SK-N-MC (cell line): ENCODE measurements at regions not wholly inside any gene's neighbourhood (a gene's known extent, or its start where the extent isn't known, plus 50 kb on each side); places are given as distances from the start of the nearest gene placed in this dataset.

Experiments used
- DNase-seq: peaks from one replicate; pipeline ENCODE4 v3.0.0-alpha.2; 2011; ENCODE audit warnings: low read depth, low spot score
- H3K27ac ChIP-seq: fragments of 200-600 bp; sonication (generic); 2 replicates; pipeline ENCODE4 v1.5.1; 2016; ENCODE audit warnings: mixed run types
- H3K36me3 ChIP-seq: fragments of 200-600 bp; sonication (generic); 2 replicates; pipeline ENCODE4 v1.6.1; 2017; ENCODE audit warnings: antibody characterized with exemption, low read length, mixed read lengths; ENCODE audit not compliant: insufficient read depth
- H3K4me3 ChIP-seq: fragments of 200-600 bp; sonication (generic); 2 replicates; pipeline ENCODE4 v1.5.1; 2016
- H3K9ac ChIP-seq: fragments of 200-600 bp; sonication (generic); 2 replicates; pipeline ENCODE4 v1.8.0; 2017; ENCODE audit warnings: mixed run types, mixed read lengths; ENCODE audit not compliant: insufficient read length
- H3K9me3 ChIP-seq: fragments of 200-600 bp; sonication (generic); 2 replicates; pipeline ENCODE4 v1.6.1; 2017; ENCODE audit warnings: low read depth, mild to moderate bottlenecking, antibody characterized with exemption, low read length, moderate library complexity, mixed read lengths
- EZH2 ChIP-seq: fragments of 200-600 bp; sonication (generic); IDR thresholded peaks from one replicate; pipeline ENCODE4 v1.6.1; 2017; ENCODE audit warnings: antibody characterized with exemption
- FOXP2 ChIP-seq: optimal IDR thresholded peaks from 2 replicates; pipeline ENCODE3; 2011; ENCODE audit warnings: mild to moderate bottlenecking, moderate library complexity; ENCODE audit not compliant: insufficient read depth; ENCODE audit errors: extremely low read length, control extremely low read depth
- POLR2AphosphoS5 ChIP-seq: IDR thresholded peaks from 2 replicates; pipeline ENCODE4 v1.6.1; 2012; ENCODE audit warnings: mild to moderate bottlenecking, low read depth, low read length, borderline replicate concordance

DNA sequence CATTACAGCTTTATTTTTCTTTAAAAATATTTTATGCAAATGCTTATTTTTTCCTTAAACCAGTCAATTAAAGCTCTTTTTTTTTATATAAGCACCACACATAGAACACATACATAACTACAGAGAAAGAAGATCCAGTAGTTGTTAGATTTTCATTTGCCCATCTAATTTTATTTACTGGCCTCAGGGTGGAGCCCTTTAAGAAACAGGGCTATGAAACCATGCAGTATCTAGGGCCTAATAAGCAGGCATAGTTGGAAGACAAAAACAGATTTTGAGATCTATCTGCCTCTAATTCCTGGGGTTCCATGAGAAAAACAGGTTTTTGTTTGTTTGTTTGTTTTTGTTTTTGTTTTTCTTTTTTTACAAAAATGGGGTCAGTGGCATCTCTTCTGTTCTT lies 120.6 kb downstream of the BCHE start:
- TF ChIP-seq EZH2 (no peak), POLR2AphosphoS5 (no peak), FOXP2 (no peak)
- H3K9me3 ChIP-seq = no peaks in the 10 kb centered on the region
- no peak overlapping the region for H3K4me3 ChIP-seq
- no peak overlapping the region for H3K27ac ChIP-seq
- H3K36me3 ChIP-seq = no peaks in the 10 kb centered on the region
- no peak for DNase-seq
- H3K9ac ChIP-seq = no peak overlapping the region

DNA sequence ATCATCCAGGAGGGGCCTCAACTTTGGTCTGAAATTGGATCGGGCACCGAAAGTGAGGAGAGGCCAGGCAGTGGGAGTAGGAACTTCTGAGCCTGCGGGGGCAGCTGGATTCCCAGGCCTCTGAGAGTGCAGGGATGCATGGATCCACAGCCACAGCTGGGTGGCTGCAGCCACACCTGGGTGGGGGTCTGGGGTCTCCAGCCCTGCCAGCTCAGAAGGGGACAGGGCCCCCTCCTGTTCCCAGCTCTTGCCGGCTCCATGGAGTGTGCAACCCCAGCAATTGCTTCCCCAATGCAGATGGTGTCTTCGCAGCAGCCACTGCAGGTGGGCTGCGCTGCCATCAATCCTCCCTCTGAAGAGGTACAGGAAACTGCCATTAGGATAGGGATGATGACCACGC lies 123.7 kb downstream of the BCHE start:
- H3K36me3 ChIP-seq = no peaks in the 10 kb centered on the region
- H3K27ac ChIP-seq = no peak overlapping the region
- H3K9ac ChIP-seq = no peak overlapping the region
- DNase-seq = no peak
- no peaks in the 10 kb centered on the region for H3K9me3 ChIP-seq
- TF ChIP-seq EZH2 = no peak
- no peak for TF ChIP-seq FOXP2
- no peak for TF ChIP-seq POLR2AphosphoS5
- H3K4me3 ChIP-seq = no peak overlapping the region

DNA sequence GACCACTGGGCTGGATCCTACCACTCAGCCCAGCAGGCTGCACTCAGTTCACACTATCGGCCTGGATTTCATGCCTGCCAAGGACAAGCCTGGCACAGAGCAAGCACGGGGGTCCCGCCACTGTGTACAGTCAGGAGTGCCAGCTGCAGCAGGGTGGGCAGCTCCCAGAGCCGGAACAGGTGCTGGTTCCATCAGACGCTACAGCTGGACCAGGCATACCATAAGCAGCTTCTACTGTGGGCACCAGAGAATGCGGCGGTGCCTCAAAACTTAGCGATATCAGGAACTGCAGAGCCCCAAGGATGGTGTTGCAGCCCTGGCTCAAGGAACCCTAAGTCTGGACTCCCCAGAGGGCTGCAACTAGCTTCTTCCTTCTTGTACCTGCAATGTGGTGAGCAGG lies 124.8 kb downstream of the BCHE start:
- H3K9me3 ChIP-seq = no peaks in the 10 kb centered on the region
- H3K27ac ChIP-seq = no peak overlapping the region
- DNase-seq = no peak
- H3K36me3 ChIP-seq = no peaks in the 10 kb centered on the region
- H3K4me3 ChIP-seq = no peak overlapping the region
- TF ChIP-seq FOXP2 = no peak
- TF ChIP-seq EZH2 = no peak
- TF ChIP-seq POLR2AphosphoS5 = no peak
- H3K9ac ChIP-seq = no peak overlapping the region

DNA sequence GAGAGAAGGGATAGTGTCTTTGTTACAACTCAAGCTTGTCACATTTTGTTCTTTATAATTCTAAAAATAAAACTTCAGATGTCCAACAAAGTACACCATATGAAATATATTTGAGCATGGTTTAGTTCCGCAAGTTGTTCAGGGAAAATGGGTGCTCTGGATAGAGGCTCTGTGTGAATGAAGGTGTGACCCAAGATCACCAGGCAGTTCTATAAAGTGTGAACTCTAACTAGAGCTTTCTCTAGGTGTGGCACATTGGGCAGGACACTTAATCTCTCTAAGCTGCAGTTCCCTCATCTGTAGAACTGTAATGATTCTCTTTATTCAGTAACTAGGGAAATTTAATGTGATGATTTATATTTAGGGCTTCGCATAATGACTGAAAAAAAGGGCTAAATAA lies 139.3 kb downstream of the BCHE start:
- no peak overlapping the region for H3K9ac ChIP-seq
- no peaks in the 10 kb centered on the region; the same call in 1 of the 2 replicates for H3K9me3 ChIP-seq
- TF ChIP-seq FOXP2 (no peak), EZH2 (no peak), POLR2AphosphoS5 (no peak)
- no peak overlapping the region for H3K27ac ChIP-seq
- no peak overlapping the region for H3K4me3 ChIP-seq
- DNase-seq = no peak
- no peaks in the 10 kb centered on the region for H3K36me3 ChIP-seq

DNA sequence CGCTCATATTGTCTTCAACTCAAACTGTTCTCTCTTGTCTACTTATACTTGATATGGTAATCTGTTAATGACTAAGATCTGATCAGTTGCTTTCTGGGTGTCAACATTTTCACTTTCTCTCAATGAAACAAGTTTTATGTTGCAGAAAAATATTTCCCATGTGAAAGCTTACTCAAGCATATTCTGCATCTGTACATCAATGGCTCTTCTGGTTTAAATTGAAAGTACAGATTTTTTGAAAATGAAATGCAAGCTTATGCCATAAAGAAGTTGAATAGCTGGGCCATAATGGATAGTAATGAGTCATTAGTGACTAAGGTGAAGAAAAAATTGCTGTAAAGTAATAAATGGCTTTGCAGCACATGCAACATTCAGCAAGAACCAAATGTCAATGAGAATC lies 140.7 kb downstream of the BCHE start:
- no peak overlapping the region for H3K27ac ChIP-seq
- H3K9me3 ChIP-seq = no peaks in the 10 kb centered on the region; the same call in 1 of the 2 replicates
- no peak overlapping the region for H3K4me3 ChIP-seq
- no peak overlapping the region for H3K9ac ChIP-seq
- H3K36me3 ChIP-seq = no peaks in the 10 kb centered on the region
- TF ChIP-seq EZH2 = no peak
- no peak for TF ChIP-seq POLR2AphosphoS5
- no peak for TF ChIP-seq FOXP2
- no peak for DNase-seq

DNA sequence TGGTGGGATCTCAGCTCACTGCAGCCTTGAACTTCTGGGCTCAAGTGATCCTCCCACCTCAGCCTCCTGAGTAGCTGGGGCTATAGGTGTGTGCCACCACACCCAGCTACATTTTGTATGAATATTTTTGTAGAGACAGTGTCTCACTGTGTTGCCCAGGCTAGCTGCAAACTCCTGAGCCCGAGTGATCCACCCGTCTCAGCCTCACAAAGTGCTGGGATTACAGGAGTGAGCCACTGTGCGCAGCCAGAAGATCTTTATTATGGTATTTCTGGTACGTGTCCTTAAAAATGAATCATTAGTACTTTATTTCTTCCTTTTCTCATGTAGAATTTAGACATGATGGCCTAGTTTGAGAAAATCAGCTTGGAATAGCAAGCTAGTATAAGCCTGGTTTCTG lies 153.3 kb downstream of the BCHE start:
- Histone ChIP-seq H3K9me3 (no peaks in the 10 kb centered on the region), H3K27ac (no peak overlapping the region), H3K4me3 (no peak overlapping the region), H3K9ac (no peak overlapping the region), H3K36me3 (no peaks in the 10 kb centered on the region)
- DNase-seq = no peak
- TF ChIP-seq POLR2AphosphoS5 = no peak
- TF ChIP-seq EZH2 = no peak
- no peak for TF ChIP-seq FOXP2

DNA sequence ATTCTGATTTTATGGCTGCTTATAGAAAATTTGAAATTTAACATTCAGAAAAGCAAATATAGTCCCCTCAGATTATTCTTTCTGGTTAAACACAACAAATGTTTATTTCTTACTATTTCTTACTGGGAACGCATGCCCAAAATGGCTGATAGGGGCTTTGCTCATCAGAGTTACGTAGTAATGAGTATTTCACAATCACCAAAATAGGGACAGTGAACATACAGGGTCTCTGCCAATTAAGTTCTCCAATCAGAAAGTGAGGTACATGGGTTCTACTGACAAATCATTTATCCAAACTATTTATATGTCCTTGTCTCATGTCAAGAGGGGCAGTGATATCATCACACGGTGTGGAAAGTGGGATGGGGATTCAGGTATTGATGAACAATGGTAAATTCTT lies 154.5 kb downstream of the BCHE start:
- Histone ChIP-seq H3K27ac (no peak overlapping the region), H3K9ac (no peak overlapping the region), H3K9me3 (no peaks in the 10 kb centered on the region), H3K36me3 (no peaks in the 10 kb centered on the region), H3K4me3 (no peak overlapping the region)
- DNase-seq = no peak
- TF ChIP-seq FOXP2 (no peak), EZH2 (no peak), POLR2AphosphoS5 (no peak)

DNA sequence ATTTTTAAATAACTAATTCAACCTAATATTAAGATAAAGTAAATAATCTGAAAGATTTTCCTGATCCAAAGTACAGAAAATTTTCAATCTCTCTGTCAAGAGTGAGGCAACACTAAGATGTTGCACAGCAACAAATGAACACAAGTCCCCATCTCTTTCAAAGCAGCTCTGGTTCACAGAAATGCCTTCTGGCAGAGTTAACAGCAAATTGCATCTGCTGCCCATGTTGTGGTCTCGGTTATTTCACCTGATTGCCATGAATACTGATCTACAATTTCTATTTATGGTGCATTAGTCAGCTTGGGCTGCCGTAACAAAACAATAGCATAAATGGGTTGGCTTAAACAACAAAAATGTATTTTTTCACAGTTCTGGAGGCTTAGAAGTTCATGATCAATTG lies 167.3 kb downstream of the BCHE start:
- no peak overlapping the region for H3K27ac ChIP-seq
- DNase-seq = no peak
- no peaks in the 10 kb centered on the region for H3K9me3 ChIP-seq
- TF ChIP-seq EZH2 = no peak
- no peak for TF ChIP-seq FOXP2
- no peak overlapping the region for H3K4me3 ChIP-seq
- no peaks in the 10 kb centered on the region for H3K36me3 ChIP-seq
- H3K9ac ChIP-seq = no peak overlapping the region

DNA sequence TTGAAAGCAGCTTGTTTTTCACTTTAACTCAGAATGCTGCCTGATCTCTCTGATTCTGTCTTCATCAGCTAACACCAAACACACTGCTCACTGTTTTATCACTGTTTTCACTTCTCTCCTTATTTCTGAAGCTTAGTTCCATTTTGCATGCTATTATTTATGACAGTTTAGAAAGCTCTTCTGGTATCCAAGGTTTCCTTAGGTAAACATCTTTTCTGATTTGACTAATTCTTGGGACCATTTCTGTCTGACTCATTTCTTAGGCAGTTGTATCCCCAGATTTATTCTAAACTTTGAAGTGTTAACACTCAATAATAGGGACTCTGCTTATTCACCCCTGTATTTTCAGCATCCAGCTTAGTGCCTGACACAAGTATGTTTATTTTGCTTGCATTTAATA lies 167.7 kb downstream of the BCHE start:
- H3K27ac ChIP-seq = no peak overlapping the region
- no peak for DNase-seq
- TF ChIP-seq POLR2AphosphoS5 = no peak
- no peak for TF ChIP-seq EZH2
- no peak for TF ChIP-seq FOXP2

DNA sequence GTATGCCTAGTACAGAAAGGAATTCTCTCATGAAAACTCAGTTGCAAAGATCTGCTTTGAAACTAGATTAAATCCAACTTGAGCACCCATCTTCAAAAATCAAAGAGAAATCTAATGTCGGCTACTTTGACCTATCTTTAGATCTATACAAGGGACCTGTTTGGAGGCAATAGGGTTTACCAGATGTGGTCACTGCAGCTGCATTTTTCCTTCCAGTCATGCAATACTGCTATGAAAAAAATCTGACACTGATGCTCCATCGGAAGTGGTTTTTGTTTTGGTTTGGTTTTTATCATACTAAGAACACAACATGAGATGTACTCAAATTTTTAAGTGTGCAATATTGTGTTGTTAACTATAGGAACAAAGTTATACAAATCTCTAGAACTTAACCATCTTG lies 169.5 kb downstream of the BCHE start:
- no peak overlapping the region for H3K4me3 ChIP-seq
- H3K9me3 ChIP-seq = no peaks in the 10 kb centered on the region
- H3K9ac ChIP-seq = no peak overlapping the region
- H3K27ac ChIP-seq = no peak overlapping the region
- H3K36me3 ChIP-seq = no peaks in the 10 kb centered on the region
- TF ChIP-seq POLR2AphosphoS5 (no peak), FOXP2 (no peak), EZH2 (no peak)
- no peak for DNase-seq

More for the DNA sequence above, 167.7 kb downstream of the BCHE start:
- no peaks in the 10 kb centered on the region for H3K36me3 ChIP-seq
- no peaks in the 10 kb centered on the region for H3K9me3 ChIP-seq
- H3K4me3 ChIP-seq = no peak overlapping the region
- H3K9ac ChIP-seq = no peak overlapping the region
